NAMALWA (cell line): ENCODE measurements at regions not wholly inside any gene's neighbourhood (a gene's known extent, or its start where the extent isn't known, plus 50 kb on each side); places are given as distances from the start of the nearest gene placed in this dataset.

Source experiments
- DNase-seq: peaks from one replicate; pipeline ENCODE4 v3.0.0-alpha.2; 2015; ENCODE audit warnings: low spot score

- DNase-seq, result no peak
Measured at GRCh38 chr11:91813263-91813662, 411.4 kb upstream of the FAT3 start.

- DNase-seq, result no peak
Measured at GRCh38 chr11:91810871-91811270, 413.7 kb upstream of the FAT3 start.

DNA sequence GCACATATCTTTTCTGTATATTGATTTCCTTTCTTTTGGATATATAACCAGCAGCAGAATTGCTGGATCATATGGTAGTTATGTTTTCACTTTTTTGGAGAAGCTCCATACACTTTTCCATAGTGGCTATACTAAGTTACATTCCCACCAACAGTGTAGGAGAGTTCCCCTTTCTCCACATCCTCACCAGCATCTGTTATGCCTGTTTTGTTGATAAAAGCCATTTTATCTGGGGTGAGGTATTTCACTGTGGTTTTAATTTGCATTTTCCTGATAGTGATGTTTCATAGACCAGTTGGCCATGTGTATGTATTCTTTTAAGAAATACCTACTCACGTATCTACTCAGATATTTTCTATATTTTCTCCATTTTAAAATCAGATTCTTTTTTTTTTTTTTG is 419.3 kb upstream of the FAT3 start:
- no peak for DNase-seq

- DNase-seq, result no peak
Measured at GRCh38 chr11:91804042-91804441, 420.6 kb upstream of the FAT3 start.

GRCh38 chr11:91802475-91802874 is 422.1 kb upstream of the FAT3 start:
- DNase-seq, result no peak

GRCh38 chr11:91800208-91800914 is 424.3 kb upstream of the FAT3 start:
- no peak for DNase-seq

- DNase-seq, result no peak
Measured at GRCh38 chr11:91798240-91798639, 426.4 kb upstream of the FAT3 start.

- DNase-seq, result no peak
Measured at GRCh38 chr11:91796999-91797398, 427.6 kb upstream of the FAT3 start.

DNA sequence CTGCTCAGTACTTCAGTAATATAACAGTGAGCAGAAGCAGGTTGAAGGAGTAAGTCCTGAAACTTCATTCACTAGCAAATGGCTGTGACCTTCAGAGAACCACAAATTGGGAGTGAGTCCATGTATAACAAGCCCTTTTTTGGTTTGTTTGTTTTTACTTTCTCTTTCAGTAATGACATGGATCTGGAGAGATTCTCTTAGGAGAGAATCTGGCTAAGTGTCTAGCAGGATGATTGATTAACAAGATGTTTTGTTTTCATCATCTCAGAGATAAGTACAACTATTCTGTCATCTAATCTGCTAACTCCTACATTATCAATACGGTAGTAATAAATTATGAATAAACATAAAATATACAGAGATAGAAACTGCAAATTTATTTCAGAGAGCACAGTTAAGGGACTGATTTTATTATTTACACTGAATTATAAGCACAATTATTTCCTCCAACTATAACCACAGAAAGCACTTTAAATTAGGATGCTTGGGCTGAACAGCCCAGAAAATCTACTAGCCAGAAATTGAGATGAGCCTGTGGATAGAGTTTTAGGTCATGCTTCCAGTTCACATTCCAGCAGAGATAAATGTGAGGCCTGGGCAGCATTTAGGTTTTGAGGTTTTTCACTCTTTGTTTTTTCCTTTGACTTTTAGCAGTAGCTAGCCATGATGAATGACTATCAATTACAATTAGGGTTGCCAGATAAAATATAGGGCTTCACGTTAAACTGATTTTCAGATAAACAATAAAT is 429.3 kb upstream of the FAT3 start:
- no peak for DNase-seq

GRCh38 chr11:91794146-91794545 is 430.5 kb upstream of the FAT3 start:
- DNase-seq, result no peak

DNA sequence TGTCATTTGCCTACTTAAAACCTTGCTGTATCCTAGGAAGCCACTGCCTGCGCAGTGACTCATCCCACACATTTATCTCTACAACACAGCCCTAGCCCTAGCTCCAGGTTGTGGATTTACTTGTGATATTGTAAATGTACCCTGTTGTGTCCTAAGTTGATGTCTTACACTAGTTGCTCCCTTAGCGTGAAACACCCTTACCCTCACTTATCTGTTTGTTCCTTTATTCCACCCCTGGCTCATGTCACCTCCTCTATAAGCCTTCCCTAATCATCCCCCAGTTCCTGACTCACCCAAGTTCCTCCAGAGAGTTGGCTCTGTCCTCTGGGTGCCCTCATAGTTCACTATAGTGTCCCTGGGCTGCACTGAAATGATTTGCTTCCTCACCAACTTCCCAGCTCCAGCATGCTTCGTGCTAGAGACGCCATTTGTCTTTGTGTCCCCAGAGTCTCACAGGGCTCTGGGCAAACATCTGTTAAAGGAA is 431.8 kb upstream of the FAT3 start:
- DNase-seq, result no peak

DNA sequence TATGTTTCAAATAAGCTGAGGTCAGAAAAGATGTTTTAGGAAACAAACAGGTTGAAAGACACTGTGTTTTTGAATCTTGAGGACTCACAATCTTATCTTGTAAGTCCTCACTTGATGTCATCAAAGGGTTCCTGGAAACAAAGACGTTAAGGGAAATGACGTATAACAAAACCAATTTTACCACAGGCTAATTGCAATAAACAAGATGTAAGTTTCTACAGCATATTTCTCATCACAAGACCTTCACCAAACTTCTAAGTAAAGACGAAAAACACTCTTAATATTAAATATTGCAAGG is 433.5 kb upstream of the FAT3 start:
- DNase-seq, result no peak

DNA sequence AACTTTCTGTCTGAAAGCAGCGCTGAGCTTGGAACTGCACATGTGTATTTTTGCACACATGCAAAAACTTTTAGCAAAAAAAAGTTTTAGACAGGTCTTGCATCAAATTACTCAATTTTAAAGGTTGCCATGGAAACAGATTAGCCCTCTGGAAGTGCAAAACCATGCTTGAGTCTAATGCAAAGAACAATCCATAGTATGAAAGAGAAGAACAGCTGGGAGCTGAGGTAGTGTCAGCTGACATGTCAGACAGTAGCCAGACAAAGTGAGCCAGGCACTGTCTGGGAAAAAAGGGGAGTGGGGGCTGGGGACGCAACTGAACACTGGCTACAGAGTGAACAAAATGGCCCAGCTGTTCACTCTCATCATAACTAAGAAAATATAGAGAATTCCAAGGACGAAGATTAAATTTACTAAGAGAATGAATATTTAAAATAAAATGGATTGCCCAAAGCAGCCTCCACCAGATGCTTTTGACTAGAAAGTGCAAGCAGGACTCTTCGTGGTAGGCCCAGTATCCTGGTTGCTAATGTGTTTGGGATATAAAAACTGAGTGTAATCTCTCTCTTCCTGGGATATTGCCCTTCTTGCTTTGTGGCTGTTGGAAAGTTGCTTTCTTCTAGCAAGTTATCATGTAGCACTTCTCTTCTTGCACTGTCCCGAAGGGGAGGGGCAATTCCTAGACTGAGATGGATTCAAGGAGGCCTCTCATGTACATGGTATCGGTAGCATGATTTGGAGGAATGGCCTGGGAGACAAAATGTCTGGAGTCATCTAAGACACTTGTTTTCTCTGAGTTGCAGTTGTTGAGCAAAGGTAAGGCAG is 434.1 kb upstream of the FAT3 start:
- DNase-seq, result no peak

DNA sequence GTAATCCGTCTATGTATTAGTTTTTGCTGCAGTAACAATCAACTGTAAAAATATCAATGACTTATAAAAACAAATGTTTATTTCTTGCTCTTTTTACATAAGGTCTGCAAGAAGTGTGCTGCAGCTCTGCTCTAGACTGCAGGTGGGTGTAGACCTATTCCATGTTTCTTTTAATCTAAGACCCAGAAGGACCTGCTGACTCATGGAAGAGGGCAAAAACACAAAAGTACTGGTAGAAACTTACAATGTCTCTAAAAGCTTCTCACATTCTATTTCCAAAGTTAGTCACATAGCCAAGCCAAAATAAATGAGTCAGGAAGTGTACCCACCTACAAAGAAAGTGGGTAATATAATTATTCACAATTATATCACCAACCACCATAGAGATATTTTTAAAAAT is 435.9 kb upstream of the FAT3 start:
- DNase-seq, result no peak

- DNase-seq, result no peak
Measured at GRCh38 chr11:91786097-91786496, 438.5 kb upstream of the FAT3 start.

DNA sequence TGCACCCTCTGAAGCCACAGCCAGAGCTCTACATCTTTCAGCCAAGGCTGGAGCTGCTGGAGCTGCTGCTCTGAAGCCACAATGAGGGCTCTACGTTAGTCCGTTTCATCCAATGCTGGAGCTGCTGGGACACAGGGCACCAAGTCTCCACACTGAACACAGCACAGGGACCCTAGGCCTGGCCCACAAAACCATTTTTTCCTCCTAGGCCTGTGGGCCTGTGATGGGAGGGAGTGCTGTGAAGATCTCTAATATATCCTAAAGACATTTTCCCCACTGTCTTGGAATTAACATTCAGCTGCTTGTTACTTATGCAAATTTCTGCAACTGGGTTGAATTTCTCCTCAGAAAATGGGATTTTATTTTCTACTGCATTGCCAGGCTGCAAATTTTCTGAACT is 441.4 kb upstream of the FAT3 start:
- no peak for DNase-seq

GRCh38 chr11:91778758-91779157 is 445.9 kb upstream of the FAT3 start:
- no peak for DNase-seq

DNA sequence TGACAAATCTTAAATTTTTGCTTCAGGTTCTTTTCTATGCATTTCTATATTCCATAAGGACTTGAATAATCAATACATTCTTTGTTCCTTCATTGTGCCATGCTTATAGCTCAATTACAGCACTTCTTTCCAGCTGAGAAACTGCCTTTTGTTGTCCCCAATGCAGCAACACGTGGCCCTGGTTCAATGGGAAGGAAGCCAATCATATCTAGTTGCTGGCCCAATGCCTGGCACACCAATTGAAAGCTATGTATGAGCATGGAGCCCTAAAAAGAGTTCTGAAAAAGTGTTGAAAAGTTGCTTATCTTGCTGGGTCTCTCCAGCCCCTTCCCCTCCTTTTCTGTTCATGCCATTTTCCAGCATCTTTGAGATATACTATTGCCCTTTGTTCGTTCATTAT is 448.0 kb upstream of the FAT3 start:
- DNase-seq, result no peak

DNA sequence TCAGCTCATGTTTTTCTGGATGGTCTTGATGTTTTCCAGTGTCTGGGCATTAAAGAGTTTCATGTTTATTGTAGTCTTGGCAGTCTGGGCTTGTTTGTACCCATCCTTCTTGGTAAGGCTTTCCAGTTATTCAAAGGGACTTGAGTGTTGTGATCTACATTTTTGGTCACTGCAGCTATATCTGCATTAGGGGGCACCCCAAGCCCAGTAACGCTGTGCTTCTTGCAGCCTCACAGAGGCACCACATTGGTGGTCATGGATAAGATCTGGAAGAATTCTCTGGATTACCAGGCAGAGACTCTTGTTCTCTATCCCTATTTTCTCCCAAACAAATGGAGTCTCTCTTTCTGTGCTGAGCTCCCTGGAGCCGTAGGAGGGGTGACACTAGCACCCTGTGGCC is 451.5 kb upstream of the FAT3 start:
- DNase-seq, result no peak

- DNase-seq, result no peak
Measured at GRCh38 chr11:91771961-91772360, 452.7 kb upstream of the FAT3 start.

DNA sequence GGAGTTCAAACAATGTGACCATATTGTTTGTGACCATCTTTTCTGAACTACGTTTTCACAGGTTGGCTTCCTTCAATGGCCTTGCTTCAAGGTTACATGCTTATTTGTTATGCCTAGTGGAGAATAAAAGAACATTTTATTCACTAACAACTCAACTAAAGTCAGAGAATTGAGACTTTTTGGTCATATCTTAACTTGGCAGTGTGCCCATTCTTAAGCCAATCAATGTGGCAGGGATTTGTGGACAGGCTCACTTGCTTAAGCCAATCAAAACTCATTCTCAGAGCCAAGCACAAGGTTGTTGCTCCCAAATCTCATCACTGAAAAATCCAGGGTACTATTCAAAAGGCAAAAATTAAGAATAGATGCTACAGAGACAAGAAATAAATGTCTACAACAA is 455.8 kb upstream of the FAT3 start:
- no peak for DNase-seq

DNA sequence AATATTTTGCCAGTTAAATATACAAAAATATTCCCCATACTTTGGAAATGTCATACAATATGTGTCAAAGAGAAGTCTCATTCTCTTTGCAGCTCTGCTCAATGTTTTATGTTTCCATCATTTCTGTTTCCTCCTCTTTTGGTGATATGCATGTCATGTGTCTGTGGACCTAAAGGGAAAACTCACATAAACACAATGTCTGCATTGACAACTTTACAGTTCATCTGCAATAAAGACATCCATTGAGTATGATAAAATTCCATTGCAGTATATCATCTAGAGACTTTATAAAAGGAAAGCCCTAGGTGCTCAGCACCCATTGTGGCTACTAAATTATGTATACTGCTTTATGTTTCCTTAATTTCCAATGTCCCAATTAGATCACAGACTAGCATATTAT is 461.3 kb upstream of the FAT3 start:
- no peak for DNase-seq

DNA sequence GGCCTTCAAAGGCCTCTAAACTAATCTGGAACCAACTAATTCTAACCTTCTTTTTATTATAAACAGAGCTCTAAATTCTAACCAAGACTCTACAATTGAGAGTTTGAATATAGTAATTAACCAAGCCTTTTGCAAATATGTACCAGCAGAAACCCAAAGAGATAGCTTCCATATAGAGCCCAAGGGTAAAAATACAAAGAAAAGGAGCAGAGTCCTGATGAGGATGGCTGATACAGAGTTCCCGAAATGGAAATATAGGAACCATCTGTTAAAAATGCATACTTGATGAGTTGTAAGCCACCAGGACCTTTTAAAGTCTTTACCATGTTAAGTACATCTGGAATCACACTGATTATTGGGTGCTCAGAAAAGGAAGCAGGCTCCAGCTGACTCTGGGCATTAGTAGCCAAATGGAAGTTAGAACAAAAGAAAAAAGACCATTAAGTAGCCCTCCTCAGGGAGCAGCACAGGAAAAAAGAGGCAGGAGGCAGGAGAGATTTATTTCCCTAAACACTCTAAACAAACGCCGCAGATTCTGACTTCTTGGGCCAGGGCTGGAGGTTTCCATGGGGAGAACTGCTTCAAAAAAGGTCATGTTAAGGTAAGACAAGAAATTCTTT is 463.1 kb upstream of the FAT3 start:
- DNase-seq, result no peak
